ENCODE measurements at regions not wholly inside any gene's neighbourhood (a gene's known extent, or its start where the extent isn't known, plus 50 kb on each side); places are given as distances from the start of the nearest gene placed in this dataset.
"Not testable (repeated sequence)": the region's sequence is repeated elsewhere in the genome, so short reads cannot be mapped to it uniquely, and the experiment has no call there.

GRCh38 chr1:70556541-70556940 lies 145.5 kb downstream of the CTH start:
- no peak for DNase-seq

GRCh38 chr1:70567167-70567566 lies 156.1 kb downstream of the CTH start:
- no peak for DNase-seq

DNA sequence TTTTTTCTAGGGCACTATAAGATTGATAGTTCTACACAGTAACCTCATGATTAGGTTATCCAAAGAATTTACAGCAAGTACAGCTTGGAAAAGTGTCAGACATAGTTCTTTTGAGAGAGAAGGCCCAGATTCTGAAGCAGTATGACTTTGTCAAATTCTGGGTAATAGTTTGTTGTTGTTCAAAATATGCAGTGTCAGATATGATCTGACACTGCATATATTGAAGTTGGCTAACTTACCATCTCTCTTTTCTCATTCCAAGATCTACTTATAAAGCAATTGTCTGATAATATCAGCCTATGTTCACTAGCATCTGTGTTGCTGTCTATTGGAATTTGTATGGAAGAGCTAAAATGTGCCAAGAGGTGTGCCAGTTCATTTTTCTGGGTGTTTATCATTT lies 160.1 kb downstream of the CTH start:
- no peak for DNase-seq

DNA sequence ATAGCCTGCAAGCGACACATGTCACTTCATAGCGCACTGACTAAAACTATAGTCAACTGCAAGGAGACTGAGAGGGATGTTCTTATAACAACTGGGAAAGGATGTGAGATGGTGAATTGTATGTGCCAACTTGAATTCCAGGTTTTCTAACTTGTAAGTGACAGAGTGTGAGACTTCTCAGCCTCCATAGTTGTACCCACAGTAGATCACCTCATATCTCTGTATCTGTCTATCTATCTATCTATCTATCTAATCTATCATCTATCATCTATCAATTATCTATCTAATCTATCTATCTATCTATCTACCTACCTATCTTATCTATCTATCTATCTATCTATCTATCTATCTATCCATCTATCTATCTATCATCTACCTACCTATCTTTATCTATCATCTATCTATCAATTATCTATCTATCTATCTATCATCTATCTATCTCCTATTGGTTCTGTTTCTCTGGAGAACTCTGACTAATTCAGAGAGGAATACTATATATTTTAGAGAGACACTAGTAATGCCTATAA lies 162.3 kb downstream of the CTH start:
- no peak for DNase-seq

DNA sequence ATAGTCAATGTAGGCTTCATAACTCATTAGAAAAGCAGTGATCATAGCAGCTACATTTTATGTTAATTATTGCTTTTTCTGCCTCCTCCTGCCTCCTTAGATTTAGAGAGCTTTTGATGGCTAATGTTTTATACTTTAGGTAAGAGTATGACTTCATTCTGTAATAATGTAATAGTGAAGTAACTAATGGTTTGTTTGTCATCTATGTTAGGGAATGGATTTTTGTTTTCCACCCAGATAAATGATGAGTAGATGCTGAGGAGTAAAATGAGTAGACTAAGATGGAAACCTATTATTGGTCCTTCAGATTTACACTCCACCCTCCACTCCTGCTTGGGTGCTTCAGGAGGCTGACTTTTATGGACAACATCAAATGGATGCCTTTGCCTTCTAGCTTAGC lies 170.6 kb downstream of the CTH start:
- DNase-seq, result no peak

DNA sequence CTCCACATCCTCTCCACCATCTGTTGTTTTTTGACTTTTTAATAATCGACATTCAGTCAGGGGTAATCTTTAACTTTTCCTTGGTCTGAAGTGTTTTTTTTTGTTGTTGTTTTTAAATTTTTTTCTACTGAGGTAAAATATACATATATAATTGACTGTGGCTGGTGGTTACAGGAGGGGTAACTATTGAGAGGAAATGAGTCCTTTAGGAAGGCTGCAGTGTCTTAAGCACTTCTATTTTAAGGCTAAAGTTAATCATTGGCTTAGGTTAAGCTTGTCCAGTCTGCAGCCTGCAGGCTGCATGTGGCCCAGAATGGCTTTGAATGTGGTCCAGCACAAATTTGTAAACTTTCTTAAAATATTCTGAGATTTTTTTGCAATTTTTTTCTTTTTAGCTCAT lies 172.5 kb downstream of the CTH start:
- no peak for DNase-seq

GRCh38 chr1:70586046-70586445 lies 175.0 kb downstream of the CTH start:
- DNase-seq, result no peak

- DNase-seq, result no peak
Measured at GRCh38 chr1:70587872-70588366, 176.9 kb downstream of the CTH start.

GRCh38 chr1:70593551-70593950 lies 182.5 kb downstream of the CTH start:
- not testable (repeated sequence) for DNase-seq

- DNase-seq, result no peak
Measured at GRCh38 chr1:70608815-70609214, 197.7 kb downstream of the CTH start.

- DNase-seq, result not testable (repeated sequence)
Measured at GRCh38 chr1:70610164-70610563, 199.1 kb downstream of the CTH start.

- DNase-seq, result no peak
Measured at GRCh38 chr1:70616946-70617345, 205.9 kb downstream of the CTH start.

- DNase-seq, result no peak
Measured at GRCh38 chr1:70617728-70618127, 206.7 kb downstream of the CTH start.

- no peak for DNase-seq
Measured at GRCh38 chr1:70627910-70628309, 216.8 kb downstream of the CTH start.

DNA sequence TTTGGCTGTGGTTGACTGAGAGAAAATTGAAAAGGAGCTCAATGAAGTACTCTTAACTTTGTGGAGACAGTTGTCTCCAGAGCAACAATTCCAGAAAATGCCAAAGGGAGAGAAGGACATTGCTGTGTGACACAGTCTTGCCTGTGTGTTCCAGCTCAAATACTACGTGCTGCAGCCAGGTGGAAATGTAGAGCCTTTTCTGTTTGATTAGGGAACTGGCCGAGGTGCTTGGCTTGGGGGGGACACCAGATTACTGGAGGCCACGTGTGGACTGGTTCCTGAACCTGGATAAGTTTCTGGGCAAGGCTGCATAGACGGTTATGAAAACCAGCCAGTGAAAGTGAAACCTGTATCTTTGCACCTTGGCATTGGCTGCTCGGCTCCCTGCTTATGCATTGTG lies 217.9 kb downstream of the CTH start:
- DNase-seq, result no peak

- no peak for DNase-seq
Measured at GRCh38 chr1:70633004-70633403, 221.9 kb downstream of the CTH start.

DNA sequence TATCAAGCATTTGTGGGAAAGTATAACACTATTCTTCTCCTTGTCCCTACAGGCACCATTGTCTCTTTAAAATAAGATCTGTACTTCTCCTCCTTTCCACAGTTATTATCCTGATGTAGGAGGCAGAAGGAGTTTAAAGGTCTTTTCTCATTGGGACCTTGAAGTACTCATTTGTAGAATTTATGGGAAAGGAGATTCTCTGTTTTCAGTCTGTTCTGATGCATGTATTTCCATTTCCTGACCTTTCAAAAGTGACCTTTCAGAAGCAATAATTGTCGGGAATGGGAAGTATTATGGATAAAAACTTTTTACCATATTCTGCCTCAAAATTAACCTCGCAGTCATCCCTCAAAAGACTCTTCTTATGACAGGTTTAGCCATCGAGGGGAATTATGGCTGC lies 224.8 kb downstream of the CTH start:
- no peak for DNase-seq

DNA sequence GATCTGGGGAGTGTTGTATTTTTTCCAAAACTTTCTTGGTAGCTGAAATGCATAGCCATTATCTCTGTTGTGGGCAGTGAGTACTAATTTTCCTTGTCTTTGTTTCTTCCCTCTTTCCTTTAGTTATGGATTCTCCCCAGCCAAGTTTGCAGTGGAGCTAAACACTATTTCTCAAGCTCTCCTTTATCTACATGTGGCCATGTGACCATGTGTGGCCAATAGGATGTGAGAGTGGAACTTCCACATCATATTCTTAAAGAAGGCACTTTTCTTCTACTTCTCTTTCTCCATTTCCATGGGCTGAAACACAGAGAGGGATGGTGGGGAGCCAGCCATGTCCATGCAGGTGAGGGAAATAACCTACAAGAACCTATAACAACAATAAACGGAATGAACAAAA lies 230.8 kb downstream of the CTH start:
- DNase-seq, result no peak

DNA sequence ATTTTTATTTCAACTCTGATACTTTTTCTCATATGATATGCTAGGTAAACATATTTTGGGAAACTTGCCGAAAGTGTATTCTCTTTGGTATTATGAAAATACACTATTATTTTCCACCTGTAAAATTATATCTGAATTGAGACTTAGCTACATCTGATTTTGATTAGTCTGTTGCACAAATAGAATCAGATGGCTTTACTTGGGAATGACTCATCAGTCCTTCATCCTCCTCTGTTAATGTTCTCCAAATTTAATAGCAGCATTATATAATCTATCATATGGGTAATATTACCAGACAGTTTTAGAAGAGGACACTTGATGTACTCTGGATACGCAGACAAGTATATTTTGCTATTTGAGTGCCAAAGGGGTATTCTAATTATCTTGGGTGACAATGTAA lies 245.3 kb downstream of the CTH start:
- DNase-seq, result no peak

DNA sequence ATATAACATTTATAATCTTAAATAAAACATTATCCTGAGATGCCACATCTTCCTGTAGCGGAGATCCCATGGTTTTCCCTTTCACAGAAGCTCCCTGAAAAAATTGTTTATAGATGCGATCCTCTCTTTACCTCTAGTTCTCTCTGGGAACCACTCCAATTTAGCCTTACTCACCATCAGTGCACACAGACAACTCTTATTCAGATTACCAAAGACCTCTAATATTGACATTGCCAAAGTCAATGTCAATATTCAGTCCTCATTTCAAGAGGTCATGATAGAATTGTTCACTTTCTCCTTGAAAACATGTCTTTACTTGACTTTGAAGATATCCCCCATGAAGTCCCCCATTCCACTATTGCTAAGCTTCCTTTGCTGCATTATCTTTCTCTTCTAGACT lies 248.8 kb downstream of the CTH start:
- no peak for DNase-seq

GRCh38 chr1:70666381-70667140 lies 255.5 kb downstream of the CTH start:
- no peak for DNase-seq

DNA sequence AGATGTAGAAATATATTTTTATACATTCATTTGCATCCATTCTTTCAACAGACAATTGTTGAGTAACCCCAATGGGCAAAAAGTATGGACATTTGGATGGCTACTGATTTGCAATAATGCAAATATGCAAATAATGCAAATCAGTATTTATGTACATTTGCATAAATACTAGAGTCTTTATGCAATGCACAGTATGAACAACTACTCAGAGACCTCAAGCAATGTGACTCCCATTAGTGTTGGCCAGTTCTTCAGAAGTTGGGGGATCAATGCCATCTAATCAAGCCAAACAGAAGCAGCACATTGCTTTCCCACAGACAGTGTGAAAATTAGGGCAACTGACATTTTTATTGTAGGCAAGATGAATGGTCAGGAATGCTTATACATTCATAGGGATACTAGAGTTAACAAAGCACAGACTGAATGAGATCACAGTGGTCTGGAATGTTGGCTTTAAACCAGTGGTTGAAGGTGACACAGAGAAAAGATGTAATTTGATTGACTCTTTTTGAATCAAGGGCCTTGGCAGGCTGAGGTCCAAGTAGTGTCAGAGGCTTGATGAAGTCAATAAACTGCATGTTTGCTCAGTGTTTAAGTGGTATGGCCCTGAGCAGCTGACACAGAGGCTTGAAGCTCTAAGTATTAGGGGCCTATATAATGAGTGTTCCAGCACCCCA lies 256.6 kb downstream of the CTH start:
- no peak for DNase-seq

GRCh38 chr1:70671006-70671405 lies 259.9 kb downstream of the CTH start:
- DNase-seq, result no peak

GRCh38 chr1:70672442-70672888 lies 261.4 kb downstream of the CTH start:
- DNase-seq, result no peak

All from activated CD4-positive, alpha-beta T cell treated with anti-CD3 and anti-CD28 coated beads, Interleukin-10, Interleukin-2, amounts not matched to agents 100 ng/mL and 50 ng/mL, durations not matched to agents 16 hours and 8 hours (primary cell).